KG1 (cell line): ENCODE measurements at regions not wholly inside any gene's neighbourhood (a gene's known extent, or its start where the extent isn't known, plus 50 kb on each side); places are given as distances from the start of the nearest gene placed in this dataset.

Source experiments
- DNase-seq: peaks from one replicate; lab custom pipeline; 2025; lab: John Stamatoyannopoulos, UW

DNA sequence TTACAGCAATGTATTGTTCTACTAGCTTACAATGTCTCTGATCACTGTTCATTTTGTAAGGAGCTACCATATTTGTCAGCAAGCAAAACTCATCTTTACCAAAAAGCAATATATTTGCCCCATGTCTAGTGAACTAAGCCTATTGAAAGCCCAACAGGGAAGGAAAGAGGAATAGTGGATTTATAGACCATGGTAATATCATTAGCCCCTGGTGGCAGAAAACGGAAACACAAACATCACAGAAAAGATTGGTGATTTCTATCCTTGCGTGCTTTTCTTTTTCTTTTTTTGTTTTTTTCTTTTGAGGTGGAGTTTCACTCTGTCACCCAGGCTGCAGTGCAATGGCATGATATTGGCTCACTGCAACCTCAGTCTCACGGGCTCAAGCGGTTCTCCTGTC is 1562.4 kb upstream of the TMEM132C start:
- DNase-seq, result no peak

DNA sequence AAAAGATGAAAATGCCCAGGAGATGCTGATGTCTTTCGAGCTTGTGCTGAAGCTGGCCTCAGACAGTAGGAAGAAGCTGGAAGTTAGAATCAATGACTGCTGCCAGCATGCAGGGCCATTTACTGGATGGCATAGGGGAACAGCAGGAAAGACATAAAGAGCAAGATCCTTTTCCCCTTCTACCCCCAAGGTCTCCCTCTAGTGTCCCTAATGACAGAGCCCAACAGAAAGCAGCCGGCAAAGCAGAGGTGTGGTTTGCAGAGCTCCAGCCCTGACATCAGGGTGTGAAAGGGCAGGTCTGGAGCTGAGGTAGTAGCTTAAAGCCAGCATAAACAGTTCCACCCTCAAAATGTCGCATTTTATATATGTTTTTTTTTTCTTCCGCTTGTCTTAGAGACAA is 1560.7 kb upstream of the TMEM132C start:
- no peak for DNase-seq

DNA sequence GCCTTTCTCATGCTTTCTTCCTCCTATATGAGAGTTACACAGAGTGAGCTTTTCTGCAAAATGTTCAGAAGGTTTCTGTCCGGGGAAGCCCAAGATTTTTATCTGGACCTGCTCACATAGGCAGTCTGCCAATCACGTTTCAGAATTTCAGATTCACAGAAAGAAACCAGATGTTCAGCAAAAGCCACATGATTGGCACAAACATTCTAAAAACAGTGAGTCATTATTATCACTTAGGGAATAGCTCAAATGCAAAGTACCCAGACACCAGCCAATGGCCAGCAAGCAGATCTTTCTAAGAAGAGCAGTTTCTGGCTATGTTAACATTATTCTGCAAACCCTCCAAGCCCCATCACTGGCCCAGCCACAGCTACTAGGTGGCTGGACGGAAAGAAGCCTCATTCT is 1558.5 kb upstream of the TMEM132C start:
- DNase-seq, result no peak

DNA sequence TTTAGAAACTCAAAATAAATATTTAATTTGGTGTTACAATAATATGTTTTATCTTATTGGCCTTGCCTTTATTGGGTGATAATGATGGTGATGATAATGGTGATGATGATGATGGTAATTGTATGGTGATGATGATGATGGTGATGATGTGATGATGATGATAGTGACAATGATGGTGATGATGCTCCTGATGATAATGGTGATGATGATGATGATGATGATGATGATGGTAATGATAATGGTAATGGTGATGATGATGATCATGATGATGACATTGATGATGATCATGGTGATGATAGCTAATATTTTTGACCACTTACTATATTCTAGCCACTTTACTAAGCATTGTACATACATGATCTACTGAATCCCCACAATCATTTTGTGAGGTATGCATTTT is 1548.6 kb upstream of the TMEM132C start:
- DNase-seq, result no peak

DNA sequence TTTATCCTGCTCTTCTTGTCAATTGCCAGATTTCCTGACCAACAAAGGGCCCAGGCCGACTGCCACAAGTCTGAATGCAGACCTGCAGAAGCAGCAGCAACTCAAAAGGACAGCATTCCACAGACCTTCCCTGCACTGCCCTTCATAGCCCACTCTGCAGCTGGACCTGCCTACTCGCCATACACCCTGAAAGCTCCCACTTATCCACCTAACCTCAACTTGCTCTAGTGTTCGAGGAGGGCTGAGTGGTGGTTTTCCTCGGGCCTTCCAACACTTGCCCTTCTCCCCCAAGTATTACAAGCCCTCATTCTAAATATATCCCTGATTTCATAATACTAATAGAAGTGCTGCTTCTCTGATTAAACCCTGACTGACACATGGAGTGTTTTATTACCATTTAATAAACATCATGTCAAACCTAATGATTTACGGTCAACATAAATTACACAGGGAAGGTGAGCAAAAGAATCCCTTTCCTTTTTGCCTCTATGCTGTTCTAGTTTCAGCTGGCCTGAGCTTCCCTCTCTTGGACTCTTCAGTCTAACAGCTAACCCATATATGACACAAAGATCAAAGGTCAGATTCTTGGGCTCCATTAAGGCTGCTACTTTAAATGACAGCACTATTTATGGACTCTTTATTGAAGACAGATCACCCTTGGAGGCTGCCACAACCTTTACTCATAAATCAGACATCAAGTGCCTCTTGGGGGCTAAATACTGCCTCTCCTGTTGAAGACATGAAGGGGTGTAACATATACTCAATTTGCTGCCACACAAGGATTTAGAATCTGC is 1546.9 kb upstream of the TMEM132C start:
- no peak for DNase-seq

DNA sequence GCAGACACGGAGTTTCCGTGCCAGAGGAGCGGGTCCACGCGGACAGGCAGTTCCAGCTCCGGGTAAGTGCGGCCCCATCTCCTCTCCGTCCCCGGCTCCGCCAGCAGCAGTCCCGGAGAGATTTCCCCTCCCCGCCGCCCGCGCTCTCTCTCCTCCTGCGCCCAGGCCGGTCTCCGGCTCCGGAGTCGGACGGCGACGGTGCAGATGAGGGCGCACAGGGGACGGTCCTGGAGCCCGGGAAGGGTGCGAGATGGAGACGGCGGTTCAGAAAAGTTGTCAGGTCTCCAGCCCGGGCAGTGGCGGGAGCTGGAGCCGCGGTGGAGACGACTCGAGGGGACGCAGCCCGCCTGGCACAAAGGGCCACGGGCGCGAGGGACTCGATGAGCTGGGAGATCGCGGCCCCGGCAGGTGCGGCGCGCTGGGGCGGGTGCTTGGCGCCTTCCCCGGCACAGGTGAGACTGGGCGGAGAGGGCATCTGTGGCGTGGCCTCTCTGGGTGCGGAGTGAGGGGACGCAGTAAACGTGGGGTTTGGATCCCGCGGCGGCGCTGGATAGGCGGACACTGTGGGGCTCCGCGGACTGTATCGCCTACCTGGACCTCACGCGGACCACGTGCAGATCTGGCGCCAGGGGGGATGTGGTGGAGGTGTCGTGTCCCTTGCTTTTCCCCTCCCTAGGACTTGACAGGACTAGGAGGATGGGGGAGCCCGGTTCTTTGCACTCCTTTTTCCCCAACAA is 1540.3 kb upstream of the TMEM132C start:
- no peak for DNase-seq

DNA sequence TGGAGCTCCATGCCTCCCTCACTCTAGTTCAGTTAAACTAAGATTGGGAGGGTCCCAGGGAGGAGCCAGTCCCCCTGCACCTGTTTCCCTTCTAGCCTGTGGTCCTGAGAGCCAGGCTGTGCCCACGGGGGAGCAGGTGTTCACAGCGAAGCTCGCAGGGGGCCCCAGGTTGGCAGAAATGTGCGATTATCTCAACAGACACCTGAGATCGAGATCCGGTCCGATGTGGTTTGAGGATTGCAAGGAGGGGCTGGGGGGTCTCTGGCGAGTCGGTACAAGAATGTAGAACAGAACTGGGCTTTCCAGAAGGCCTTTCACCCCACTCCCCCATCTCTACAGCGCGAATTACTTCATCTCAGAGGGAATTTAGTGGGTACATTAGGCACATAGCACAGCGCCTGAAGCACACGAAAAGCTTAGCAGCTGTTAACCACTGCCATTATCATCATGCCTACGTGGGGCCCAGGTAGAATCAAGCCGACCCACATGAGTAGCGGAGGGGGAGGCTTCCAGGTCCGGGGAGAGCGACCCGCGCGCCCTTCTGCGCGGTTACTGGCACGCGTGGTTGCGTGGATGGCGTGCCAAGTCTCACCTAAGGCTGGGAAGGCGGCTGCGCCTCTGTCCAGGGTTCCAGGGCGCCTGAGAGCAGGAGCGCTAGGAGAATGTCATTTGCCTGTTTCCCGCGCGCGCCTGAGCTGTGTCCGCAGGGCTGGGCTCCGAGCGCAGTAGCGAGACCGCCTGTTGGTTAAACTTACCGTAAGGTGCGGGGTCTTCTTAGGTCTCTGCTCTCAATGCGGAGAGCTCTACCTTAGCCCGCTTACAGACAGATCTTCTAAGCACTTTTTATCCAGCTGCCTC is 1539.5 kb upstream of the TMEM132C start:
- no peak for DNase-seq

DNA sequence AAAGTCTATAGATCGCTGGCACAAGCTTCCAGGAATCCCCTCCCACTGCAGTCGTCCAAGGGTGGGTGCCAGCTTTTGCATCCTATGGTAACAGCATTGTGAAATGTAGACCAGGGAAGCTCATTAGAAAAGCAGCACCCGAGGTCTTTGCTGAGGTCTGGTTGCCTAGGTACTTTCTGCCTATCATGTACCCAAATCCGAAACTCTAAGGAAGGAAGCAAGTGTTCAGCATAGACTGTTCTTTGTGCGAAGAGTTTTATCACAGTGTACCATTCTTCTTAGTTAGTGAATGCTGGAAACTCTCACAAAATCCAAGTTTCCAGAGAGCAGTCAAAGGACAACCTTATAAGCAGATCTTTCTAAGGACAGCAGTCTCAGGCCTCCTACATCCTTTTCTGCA is 1532.7 kb upstream of the TMEM132C start:
- DNase-seq, result no peak

DNA sequence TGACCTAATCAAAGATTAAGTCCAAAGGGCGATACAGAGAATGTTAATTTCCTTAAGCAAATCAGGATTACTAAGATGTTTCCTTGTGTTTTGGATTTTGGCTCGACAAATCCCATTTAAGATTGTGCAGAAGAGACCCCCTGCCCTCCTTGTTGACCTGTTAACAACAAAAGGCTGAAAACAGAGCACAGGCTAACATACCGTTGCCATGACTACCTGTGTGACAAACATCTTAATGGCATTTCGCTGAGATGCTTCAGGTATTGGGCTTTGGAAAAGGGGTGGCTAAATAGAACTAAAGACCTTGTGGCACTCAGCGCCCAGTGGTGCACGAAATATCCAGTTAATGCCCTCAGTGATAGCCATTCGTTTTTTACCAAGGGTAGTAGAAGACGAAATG is 1532.3 kb upstream of the TMEM132C start:
- no peak for DNase-seq

DNA sequence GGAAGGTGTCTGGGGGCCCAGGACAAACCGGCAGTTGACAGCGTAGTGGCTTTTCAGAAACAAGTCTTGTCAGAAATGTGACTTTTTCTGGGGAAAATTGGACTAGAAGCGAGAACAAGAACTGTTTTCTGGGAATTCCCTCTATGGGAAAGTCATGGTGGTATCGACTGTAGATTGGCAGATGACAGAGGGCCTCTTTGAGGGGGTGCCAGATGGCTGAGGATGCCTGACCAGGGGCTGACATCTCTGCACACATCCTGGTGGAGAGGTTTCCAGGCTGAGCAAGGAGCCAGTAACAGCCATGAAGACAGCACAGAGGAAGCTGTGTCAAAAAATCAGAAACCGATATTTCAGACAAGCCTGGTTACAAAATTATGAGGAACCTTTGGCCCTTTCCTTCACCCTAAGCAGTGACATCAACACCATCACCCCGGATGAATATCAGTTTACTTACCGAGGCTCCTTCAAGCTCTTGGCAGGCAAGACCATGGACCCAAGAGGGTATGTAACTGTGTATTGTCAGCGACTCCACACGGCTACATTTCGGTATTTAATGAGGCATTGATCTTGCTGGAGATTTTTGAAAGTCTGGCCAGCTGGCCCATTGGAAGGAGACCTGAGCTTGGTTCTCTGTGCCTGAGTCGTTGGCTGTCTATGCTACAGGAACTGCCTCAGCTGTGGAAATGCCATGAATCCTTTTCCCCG is 1525.3 kb upstream of the TMEM132C start:
- no peak for DNase-seq

DNA sequence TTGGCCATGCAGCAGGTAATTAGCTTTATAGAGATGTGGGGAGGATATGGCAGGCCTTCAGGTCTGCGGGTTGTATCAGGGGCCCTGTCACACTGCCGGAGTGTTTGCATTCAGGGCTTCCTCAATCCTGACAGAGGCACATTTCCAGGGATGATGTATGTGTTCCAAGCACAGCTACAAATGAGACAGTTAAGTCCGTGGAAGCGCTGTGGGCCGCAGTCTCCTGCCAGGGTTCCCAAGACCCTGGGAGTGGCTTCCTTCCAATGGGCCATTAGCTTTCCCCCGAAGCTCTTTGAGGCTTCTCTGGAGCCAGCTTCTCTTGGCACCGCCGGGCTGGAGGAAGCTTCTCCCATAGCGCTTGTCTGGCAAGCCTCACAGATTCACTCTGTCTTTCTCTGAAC is 1524.7 kb upstream of the TMEM132C start:
- DNase-seq, result no peak

DNA sequence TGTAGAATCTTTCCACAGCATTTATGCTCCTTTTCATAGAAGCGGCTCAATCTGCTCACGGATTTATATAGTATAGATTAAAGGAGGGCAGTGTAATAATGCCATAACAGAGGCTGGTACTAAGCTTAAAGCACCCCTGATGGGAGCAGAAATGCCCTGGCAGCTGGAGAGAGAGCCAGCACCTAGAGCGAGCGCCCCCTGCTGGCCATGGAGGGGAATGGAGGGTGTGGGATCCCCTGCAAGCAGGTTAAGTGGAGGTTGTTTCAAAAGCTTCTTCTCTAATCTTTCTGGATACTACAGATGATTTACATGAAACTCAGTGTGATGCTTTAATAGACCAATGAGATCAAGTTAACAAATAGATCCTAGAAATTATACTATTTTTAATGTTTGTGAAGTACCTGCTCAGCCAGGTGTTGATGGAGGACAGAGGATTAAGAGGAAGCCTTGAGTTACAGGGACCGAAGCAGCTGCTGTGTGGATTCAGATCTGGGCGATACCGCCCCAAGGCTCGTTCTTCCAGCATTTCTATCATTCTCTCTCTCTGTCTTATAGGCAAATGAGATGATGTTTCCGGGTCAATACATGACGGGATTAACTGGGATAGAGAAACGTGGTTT is 1519.3 kb upstream of the TMEM132C start:
- DNase-seq, result peak; percentile 11

DNA sequence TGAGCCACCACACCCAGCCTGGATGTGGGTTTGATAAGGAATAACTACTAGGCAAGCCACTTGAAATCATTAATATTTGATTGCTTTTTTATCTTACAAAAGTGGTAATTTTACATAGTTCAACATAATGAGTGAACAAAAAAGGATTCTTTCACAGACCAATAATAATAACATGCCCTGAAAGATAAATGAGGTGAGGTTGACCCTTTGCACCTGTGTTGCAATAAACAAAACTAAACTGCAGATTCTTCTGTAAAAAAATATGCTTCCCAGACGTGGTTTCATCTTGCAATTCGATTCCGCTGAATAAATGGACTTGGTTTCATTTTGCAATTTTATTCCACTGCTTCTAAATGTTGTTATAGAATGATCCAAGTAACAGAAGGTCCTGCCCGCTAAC is 1514.9 kb upstream of the TMEM132C start:
- DNase-seq, result no peak

DNA sequence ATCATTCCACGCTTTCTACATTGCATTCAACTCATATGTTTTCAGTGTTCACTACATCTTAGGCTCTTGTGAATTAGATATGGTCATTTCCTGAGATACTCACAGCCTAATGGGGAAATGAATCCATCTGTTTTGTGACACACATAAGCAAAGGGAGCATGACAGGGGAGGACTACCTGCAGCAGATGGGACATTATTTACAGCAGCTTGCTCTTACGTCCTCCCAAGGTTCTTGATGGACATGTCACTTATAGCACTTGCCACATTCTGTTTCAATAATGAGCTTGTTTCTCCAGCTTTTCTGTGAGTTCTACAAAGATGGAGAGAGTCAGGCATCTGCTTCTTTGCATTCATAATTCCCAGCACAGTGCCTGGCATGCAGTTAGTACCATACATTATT is 1509.6 kb upstream of the TMEM132C start:
- DNase-seq, result no peak

DNA sequence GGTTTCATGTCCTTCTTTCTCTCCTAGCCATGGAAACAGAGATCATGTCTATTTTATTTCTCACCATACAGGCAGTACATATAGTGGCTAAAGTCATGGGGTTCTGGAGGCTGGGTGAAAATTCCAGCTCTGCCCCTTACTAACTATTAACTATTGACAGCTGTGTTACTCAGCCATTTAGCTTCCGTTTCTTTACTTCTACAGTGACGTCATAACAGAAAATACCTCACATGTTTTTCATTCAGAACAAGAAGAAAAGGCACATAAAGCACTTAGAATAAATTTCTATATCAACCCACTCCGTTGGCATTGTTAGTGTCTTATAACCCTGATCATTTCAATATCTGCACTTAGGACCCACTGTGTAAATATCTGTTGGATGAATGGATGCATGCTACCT is 1506.9 kb upstream of the TMEM132C start:
- DNase-seq, result no peak

DNA sequence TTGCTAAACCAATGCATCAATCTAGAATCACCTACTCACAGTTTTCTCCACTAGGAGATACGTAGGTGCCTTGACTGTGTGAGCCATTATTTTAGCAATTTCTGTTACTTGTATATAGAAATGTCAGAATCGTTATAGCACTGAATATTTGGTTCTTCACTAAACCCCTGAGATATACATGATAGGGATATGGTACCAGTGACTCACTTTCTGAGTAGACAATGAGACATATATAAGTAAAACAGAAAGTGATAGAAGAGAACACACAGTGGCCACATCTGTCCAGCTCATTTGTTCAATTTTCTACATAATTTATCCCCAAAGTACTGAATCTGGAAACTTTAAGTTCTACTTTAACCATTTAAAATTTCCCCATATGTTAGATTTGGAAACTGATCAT is 1505.5 kb upstream of the TMEM132C start:
- DNase-seq, result no peak

DNA sequence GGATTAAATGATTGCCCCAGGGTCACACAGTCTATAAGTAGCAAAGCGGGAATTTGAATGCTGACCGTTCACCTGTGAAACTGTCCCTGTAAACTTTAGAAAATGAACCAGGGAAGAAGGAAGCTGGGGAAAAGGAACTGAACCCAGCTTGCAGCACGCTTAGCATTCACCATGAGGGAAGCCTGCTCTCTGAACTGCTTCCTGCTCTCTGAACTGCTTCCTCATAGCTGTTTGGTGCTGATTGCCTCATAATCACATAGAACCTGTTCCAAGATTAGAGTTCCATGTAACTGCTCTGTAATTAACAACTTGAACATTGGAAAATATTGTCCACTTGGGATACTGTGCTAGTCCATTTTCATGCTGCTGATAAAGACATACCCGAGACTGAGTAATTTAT is 1504.8 kb upstream of the TMEM132C start:
- no peak for DNase-seq

DNA sequence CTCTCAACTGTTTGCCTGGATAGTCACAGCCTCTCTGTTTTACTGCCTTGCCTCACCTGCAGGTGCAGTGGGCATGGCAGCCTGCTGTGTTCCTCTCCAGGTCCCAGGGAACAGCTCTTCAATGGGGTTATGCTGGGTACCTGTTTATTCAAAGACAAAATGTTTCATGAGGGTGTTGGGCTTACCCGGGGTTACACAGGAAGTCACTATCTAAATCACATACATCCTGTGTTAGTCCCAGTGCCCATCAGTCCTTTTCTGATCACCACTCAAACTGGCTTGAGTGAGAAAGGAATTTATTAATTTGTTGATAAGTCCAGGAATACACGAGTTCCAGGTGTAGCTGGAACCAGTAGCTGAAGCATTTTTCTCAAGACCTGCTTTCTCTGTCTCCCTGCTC is 1503.6 kb upstream of the TMEM132C start:
- no peak for DNase-seq

DNA sequence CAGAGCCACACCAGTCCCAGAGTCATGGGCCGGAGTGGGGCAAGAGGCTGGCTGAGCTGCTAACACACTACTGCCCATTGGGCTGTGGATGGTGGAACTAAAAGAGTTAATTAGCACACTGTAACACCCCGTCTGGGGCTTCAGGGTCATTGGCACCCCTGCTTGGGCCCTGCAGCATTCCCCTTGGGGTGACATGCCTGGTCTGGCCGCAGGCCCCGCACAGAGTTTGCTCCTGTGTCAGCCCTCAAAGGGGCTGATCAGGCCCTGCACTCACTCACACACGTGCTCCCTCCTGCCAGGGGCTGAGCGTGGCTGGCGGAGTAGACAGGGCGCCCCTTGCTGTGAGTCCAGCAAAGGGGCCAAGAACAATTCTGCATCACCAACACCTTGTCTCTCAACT is 1499.6 kb upstream of the TMEM132C start:
- DNase-seq, result no peak

DNA sequence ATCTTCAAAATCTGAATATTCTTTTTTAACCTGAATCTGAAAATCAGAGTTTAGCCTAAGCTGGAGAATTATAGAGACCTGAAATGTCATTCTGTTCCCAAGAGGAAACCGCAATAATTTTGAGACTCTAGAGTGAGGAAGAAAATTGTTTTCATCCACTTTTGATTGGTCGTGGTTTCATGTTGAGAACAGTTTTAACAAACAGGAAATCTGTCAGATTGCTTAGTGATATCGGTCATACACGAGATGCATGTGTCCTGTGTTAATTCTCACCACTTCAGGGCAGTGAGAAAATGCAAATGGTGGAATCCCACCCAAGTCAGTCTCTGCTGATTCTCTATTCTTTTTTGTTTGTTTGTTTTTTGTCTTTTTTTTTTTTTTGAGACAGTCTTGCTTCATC is 1498.5 kb upstream of the TMEM132C start:
- no peak for DNase-seq

DNA sequence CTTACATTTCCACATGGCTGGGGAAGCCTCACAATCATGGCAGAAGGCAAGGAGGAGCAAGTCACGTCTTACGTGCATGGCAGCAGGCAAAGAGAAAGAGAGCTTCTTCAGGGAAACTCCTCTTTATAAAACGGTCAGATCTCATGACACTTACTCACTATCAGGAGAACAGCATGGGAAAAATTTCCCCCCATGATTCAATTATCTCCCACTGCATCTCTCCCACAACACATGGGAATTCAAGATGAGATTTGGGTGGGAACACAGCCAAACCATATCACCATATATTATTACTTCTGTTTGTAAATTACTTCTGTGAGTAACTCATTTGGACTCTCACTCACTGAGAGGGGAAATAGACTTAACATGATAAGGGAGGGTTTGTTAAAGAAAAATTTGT is 1496.8 kb upstream of the TMEM132C start:
- DNase-seq, result no peak
